OCI-LY1 (cell line): ENCODE measurements at regions not wholly inside any gene's neighbourhood (a gene's known extent, or its start where the extent isn't known, plus 50 kb on each side); places are given as distances from the start of the nearest gene placed in this dataset.

Experiments
- H2AFZ ChIP-seq: fragments of 200-600 bp; sonication (generic), shearing (Covaris generic); 2 replicates; pipeline ENCODE4 v1.6.0; 2014; ENCODE audit warnings: antibody characterized with exemption, mild to moderate bottlenecking, low read length
- H3F3A ChIP-seq: fragments of 200-600 bp; sonication (generic), shearing (Covaris generic); 2 replicates; pipeline ENCODE4 v1.6.0; 2014; ENCODE audit warnings: mild to moderate bottlenecking, antibody characterized with exemption, low read length, moderate library complexity; ENCODE audit not compliant: insufficient read depth
- H3K27ac ChIP-seq: fragments of 200-600 bp; sonication (generic); 2 replicates; pipeline ENCODE4 v1.5.1; 2014; ENCODE audit warnings: low read length, mixed run types, mild to moderate bottlenecking, low read depth; ENCODE audit not compliant: poor library complexity, severe bottlenecking
- H3K27me3 ChIP-seq: fragments of 200-600 bp; sonication (generic); 2 replicates; pipeline ENCODE4 v1.6.0; 2014; ENCODE audit warnings: antibody characterized with exemption, mild to moderate bottlenecking, low read length, moderate library complexity; ENCODE audit not compliant: insufficient read depth
- H3K36me3 ChIP-seq: fragments of 200-600 bp; sonication (generic); 2 replicates; pipeline ENCODE4 v1.6.1; 2014; ENCODE audit warnings: mild to moderate bottlenecking, antibody characterized with exemption, low read length, moderate library complexity, mixed read lengths; ENCODE audit not compliant: insufficient read depth
- H3K4me1 ChIP-seq: fragments of 200-600 bp; sonication (generic); 2 replicates; pipeline ENCODE4 v1.5.1; 2014; ENCODE audit warnings: mild to moderate bottlenecking, low read length, moderate library complexity; ENCODE audit not compliant: insufficient read depth, severe bottlenecking
- H3K4me2 ChIP-seq: fragments of 200-600 bp; sonication (generic), shearing (Covaris generic); 2 replicates; pipeline ENCODE4 v1.6.1; 2014; ENCODE audit warnings: low read length
- H3K4me3 ChIP-seq: fragments of 200-600 bp; sonication (generic); 2 replicates; pipeline ENCODE4 v1.5.1; 2014; ENCODE audit warnings: low read length, low read depth, mild to moderate bottlenecking, mixed read lengths; ENCODE audit not compliant: poor library complexity, severe bottlenecking
- H3K79me2 ChIP-seq: fragments of 200-600 bp; shearing (Covaris generic); 2 replicates; pipeline ENCODE4 v1.6.1; 2016; ENCODE audit warnings: mixed run types, low read length, mixed read lengths; ENCODE audit not compliant: insufficient read depth
- H3K9ac ChIP-seq: fragments of 200-600 bp; sonication (generic), shearing (Covaris generic); 2 replicates; pipeline ENCODE4 v1.6.1; 2014; ENCODE audit warnings: mild to moderate bottlenecking, low read length, mixed read lengths
- H3K9me2 ChIP-seq: fragments of 200-600 bp; sonication (generic), shearing (Covaris generic); 2 replicates; pipeline ENCODE4 v1.6.1; 2014; ENCODE audit warnings: low read depth, mild to moderate bottlenecking, low read length, mixed read lengths
- H3K9me3 ChIP-seq: fragments of 200-600 bp; shearing (Covaris generic); 2 replicates; pipeline ENCODE4 v1.6.1; 2014; ENCODE audit warnings: low read length, mixed read lengths
- H4K20me1 ChIP-seq: fragments of 200-600 bp; sonication (generic), shearing (Covaris generic); 2 replicates; pipeline ENCODE4 v1.6.0; 2016; ENCODE audit warnings: mild to moderate bottlenecking, low read length; ENCODE audit not compliant: insufficient read depth
- CTCF ChIP-seq: fragments of 200-600 bp; sonication (generic), shearing (Covaris generic); IDR thresholded peaks from 2 replicates; pipeline ENCODE4 v1.5.1; 2017; ENCODE audit warnings: mild to moderate bottlenecking, antibody characterized with exemption, low read length, moderate library complexity, mixed read lengths
- EZH2 ChIP-seq: fragments of 200-600 bp; sonication (generic), shearing (Covaris generic); IDR thresholded peaks from 2 replicates; pipeline ENCODE4 v1.8.0; 2017; ENCODE audit warnings: borderline replicate concordance, mixed run types, mild to moderate bottlenecking, antibody characterized with exemption, low read length, moderate library complexity, mixed read lengths

DNA sequence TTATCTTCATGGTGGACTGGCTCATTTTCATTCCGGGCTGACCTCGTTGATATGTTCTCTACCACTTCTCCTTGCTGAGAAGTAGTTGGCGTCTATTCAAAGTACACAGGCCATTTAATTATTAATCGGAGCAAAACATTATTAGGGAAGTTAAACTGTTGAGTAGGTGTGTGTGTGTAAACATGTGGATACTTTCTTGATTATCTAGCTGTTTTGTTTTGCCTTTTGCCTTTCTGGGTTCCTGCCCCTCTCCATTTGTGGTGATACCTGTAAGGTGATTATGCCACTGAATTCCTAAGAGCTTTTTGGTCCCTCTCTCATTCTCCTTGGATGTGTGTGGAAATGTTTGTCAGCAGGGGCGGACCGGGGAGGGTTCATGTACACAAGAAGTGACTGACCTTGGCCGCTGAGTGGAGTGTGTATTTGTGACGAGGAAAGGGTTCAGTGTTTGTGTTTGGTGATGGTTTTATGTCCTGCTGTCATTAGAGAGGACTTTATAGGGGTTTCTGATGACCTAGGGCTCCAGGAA, 56.6 kb upstream of the PPP2R5A start:
- Histone ChIP-seq H3K27ac (no peak overlapping the region), H3K27me3 (no peaks in the 10 kb centered on the region), H3K4me2 (no peak overlapping the region), H3K9me2 (no peaks in the 10 kb centered on the region), H3K79me2 (no peaks in the 10 kb centered on the region), H3F3A (no peaks in the 10 kb centered on the region), H3K36me3 (no peaks in the 10 kb centered on the region), H3K4me3 (no peak overlapping the region), H3K9ac (no peak overlapping the region), H4K20me1 (no peaks in the 10 kb centered on the region), H3K4me1 (peaks cover 31% of the 10 kb centered on the region), H3K9me3 (0 out of 2 replicates have a peak, but pooled peaks cover 2% of the 10 kb centered on the region), H2AFZ (no peak overlapping the region)
- no peak for TF ChIP-seq CTCF
- TF ChIP-seq EZH2 = no peak

- H3K9ac ChIP-seq = no peak overlapping the region
- H3K9me3 ChIP-seq = 0 out of 2 replicates have a peak, but pooled peaks cover 2% of the 10 kb centered on the region
- H2AFZ ChIP-seq = no peak overlapping the region
- H3K27me3 ChIP-seq = no peaks in the 10 kb centered on the region
- H3K9me2 ChIP-seq = no peaks in the 10 kb centered on the region
- no peaks in the 10 kb centered on the region for H3F3A ChIP-seq
- H3K4me3 ChIP-seq = no peak overlapping the region
- H3K4me2 ChIP-seq = no peak overlapping the region
- peaks cover 26% of the 10 kb centered on the region for H3K4me1 ChIP-seq
- H3K27ac ChIP-seq = no peak overlapping the region
- TF ChIP-seq EZH2 (no peak), CTCF (no peak)
- H3K36me3 ChIP-seq = no peaks in the 10 kb centered on the region
- H4K20me1 ChIP-seq = no peaks in the 10 kb centered on the region
- no peaks in the 10 kb centered on the region for H3K79me2 ChIP-seq
Observed at GRCh38 chr1:212229654-212230053, 55.6 kb upstream of the PPP2R5A start.

GRCh38 chr1:212230329-212230728, 54.9 kb upstream of the PPP2R5A start:
- H3K79me2 ChIP-seq = no peaks in the 10 kb centered on the region
- no peaks in the 10 kb centered on the region for H3K27me3 ChIP-seq
- no peak overlapping the region for H3K4me3 ChIP-seq
- no peak overlapping the region for H2AFZ ChIP-seq
- no peak for TF ChIP-seq CTCF
- TF ChIP-seq EZH2 = no peak
- no peak overlapping the region for H3K4me2 ChIP-seq
- no peak overlapping the region for H3K27ac ChIP-seq
- no peaks in the 10 kb centered on the region for H3K36me3 ChIP-seq
- H3F3A ChIP-seq = no peaks in the 10 kb centered on the region
- no peak overlapping the region for H3K9ac ChIP-seq
- no peaks in the 10 kb centered on the region for H3K9me2 ChIP-seq
- peaks cover 19% of the 10 kb centered on the region for H3K4me1 ChIP-seq
- H3K9me3 ChIP-seq = 0 out of 2 replicates have a peak, but pooled peaks cover 2% of the 10 kb centered on the region
- no peaks in the 10 kb centered on the region for H4K20me1 ChIP-seq
